ENCODE measurements at regions not wholly inside any gene's neighbourhood (a gene's known extent, or its start where the extent isn't known, plus 50 kb on each side); places are given as distances from the start of the nearest gene placed in this dataset.

- Histone ChIP-seq H3K4me1 (ENCODE audit: control insufficient read depth, insufficient read depth, low read length) (no peaks in the 10 kb centered on the region), H3K4me3 (ENCODE audit: low read depth, low read length) (peak overlapping the region; percentile 61), H3K27ac (ENCODE audit: extremely low read depth, low read depth, low read length) (peak overlapping the region; percentile 75; the same call in 1 of the 2 replicates), H3K36me3 (ENCODE audit: control insufficient read depth in 2 of 2, insufficient read depth in 1 of 2, low read length in 2 of 2) (no peaks in the 10 kb centered on the region), H3K9me3 (ENCODE audit: control insufficient read depth, insufficient read depth, low read depth, low read length) (no peaks in the 10 kb centered on the region; the same call in 1 of the 2 replicates)
- CTCF ChIA-PET, result interaction anchor here (0.7 kb wide), 2 partner anchors 292 to 360 kb away, joined by 3 read pairs; no protein-coding TSS in a partner anchor
- POLR2A ChIA-PET, result interaction anchor here (2.1 to 3.1 kb wide), 2 partner anchors 22 to 54 kb away, joined by 8 to 17 read pairs; partner anchors contain the start of gene KDM4C
- TF ChIP-seq ZBTB17 (tag by site-specific recombination; IDR thresholded peaks at IDR 0.05) (peak; percentile 51; the same call in 1 of the 2 replicates), BCL11B (tag by site-specific recombination; IDR thresholded peaks at IDR 0.05; ENCODE audit: low read depth) (peak; percentile 78; the same call in 1 of the 2 replicates), GLIS1 (tag by site-specific recombination; IDR thresholded peaks at IDR 0.05) (peak; percentile 38; the same call in 1 of the 2 replicates), KLF16 (tag by site-specific recombination; IDR thresholded peaks at IDR 0.05) (peak; percentile 34; the same call in 1 of the 2 replicates), ZNF548 (tag by site-specific recombination; IDR thresholded peaks at IDR 0.05) (no peak), SP7 (tag by site-specific recombination; IDR thresholded peaks at IDR 0.05) (peak; percentile 52), ZFP41 (tag by site-specific recombination; IDR thresholded peaks at IDR 0.05; ENCODE audit: borderline replicate concordance) (no peak), ZNF707 (tag by site-specific recombination; IDR thresholded peaks at IDR 0.05) (no peak), MYNN (tag by site-specific recombination; IDR thresholded peaks at IDR 0.05; ENCODE audit: borderline replicate concordance) (no peak), ZNF629 (tag by site-specific recombination; IDR thresholded peaks at IDR 0.05) (0 out of 2 replicates have a peak, but pooled peaks have one; percentile 30), BCL11A (tag by site-specific recombination; IDR thresholded peaks at IDR 0.05; ENCODE audit: low read depth) (peak; percentile 85), ZNF610 (tag by site-specific recombination; IDR thresholded peaks at IDR 0.05; ENCODE audit: borderline replicate concordance) (peak; percentile 20; the same call in 1 of the 2 replicates), ZSCAN23 (tag by site-specific recombination; IDR thresholded peaks at IDR 0.05) (no peak), YY2 (tag by site-specific recombination; IDR thresholded peaks at IDR 0.05) (no peak), KLF8 (tag by site-specific recombination; IDR thresholded peaks at IDR 0.05) (peak; percentile 80), ZEB2 (tag by site-specific recombination; IDR thresholded peaks at IDR 0.05) (0 out of 2 replicates have a peak, but pooled peaks have one; percentile 62), ZBTB7A (tag by site-specific recombination; IDR thresholded peaks at IDR 0.05; ENCODE audit: low read depth) (no peak), ZNF24 (tag by site-specific recombination; IDR thresholded peaks at IDR 0.05) (peak; percentile 50), ZNF830 (tag by site-specific recombination; IDR thresholded peaks at IDR 0.05; ENCODE audit: low read depth) (no peak), ZNF341 (tag by site-specific recombination; IDR thresholded peaks at IDR 0.05; ENCODE audit: low read depth) (peak; percentile 29; the same call in 1 of the 2 replicates), ZXDB (tag by site-specific recombination; IDR thresholded peaks at IDR 0.05) (peak; percentile 61), KLF7 (tag by site-specific recombination; IDR thresholded peaks at IDR 0.05; ENCODE audit: borderline replicate concordance) (peak; percentile 15; the same call in 1 of the 2 replicates), ZNF157 (tag by site-specific recombination; IDR thresholded peaks at IDR 0.05) (no peak), HOXA7 (CRISPR knock-in tag; IDR thresholded peaks at IDR 0.05; ENCODE audit: borderline replicate concordance) (no peak), ZBTB20 (tag by site-specific recombination; IDR thresholded peaks at IDR 0.05) (0 out of 2 replicates have a peak, but pooled peaks have one; percentile 26), ZNF785 (tag by site-specific recombination; IDR thresholded peaks at IDR 0.05) (no peak), KLF1 (tag by site-specific recombination; IDR thresholded peaks at IDR 0.05) (peak; percentile 30; the same call in 1 of the 2 replicates)
- TF ChIP-seq, protein P1, sequence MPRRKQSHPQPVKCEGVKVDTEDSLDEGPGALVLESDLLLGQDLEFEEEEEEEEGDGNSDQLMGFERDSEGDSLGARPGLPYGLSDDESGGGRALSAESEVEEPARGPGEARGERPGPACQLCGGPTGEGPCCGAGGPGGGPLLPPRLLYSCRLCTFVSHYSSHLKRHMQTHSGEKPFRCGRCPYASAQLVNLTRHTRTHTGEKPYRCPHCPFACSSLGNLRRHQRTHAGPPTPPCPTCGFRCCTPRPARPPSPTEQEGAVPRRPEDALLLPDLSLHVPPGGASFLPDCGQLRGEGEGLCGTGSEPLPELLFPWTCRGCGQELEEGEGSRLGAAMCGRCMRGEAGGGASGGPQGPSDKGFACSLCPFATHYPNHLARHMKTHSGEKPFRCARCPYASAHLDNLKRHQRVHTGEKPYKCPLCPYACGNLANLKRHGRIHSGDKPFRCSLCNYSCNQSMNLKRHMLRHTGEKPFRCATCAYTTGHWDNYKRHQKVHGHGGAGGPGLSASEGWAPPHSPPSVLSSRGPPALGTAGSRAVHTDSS (tag by site-specific recombination; IDR thresholded peaks at IDR 0.05), result no peak
- TF ChIP-seq, protein P2, sequence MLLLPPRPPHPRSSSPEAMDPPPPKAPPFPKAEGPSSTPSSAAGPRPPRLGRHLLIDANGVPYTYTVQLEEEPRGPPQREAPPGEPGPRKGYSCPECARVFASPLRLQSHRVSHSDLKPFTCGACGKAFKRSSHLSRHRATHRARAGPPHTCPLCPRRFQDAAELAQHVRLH (tag by site-specific recombination; IDR thresholded peaks at IDR 0.05), result peak; percentile 32; the same call in 1 of the 2 replicates
- TF ChIP-seq, protein P3, sequence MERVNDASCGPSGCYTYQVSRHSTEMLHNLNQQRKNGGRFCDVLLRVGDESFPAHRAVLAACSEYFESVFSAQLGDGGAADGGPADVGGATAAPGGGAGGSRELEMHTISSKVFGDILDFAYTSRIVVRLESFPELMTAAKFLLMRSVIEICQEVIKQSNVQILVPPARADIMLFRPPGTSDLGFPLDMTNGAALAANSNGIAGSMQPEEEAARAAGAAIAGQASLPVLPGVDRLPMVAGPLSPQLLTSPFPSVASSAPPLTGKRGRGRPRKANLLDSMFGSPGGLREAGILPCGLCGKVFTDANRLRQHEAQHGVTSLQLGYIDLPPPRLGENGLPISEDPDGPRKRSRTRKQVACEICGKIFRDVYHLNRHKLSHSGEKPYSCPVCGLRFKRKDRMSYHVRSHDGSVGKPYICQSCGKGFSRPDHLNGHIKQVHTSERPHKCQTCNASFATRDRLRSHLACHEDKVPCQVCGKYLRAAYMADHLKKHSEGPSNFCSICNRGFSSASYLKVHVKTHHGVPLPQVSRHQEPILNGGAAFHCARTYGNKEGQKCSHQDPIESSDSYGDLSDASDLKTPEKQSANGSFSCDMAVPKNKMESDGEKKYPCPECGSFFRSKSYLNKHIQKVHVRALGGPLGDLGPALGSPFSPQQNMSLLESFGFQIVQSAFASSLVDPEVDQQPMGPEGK (tag by site-specific recombination; IDR thresholded peaks at IDR 0.05), result peak; percentile 75
- TF ChIP-seq, protein P4, sequence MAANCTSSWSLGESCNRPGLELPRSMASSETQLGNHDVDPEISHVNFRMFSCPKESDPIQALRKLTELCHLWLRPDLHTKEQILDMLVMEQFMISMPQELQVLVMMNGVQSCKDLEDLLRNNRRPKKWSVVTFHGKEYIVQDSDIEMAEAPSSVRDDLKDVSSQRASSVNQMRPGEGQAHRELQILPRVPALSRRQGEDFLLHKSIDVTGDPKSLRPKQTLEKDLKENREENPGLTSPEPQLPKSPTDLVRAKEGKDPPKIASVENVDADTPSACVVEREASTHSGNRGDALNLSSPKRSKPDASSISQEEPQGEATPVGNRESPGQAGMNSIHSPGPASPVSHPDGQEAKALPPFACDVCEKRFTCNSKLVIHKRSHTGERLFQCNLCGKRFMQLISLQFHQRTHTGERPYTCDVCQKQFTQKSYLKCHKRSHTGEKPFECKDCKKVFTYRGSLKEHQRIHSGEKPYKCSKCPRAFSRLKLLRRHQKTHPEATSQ (tag by site-specific recombination; IDR thresholded peaks at IDR 0.05), result 0 out of 2 replicates have a peak, but pooled peaks have one; percentile 13
- TF ChIP-seq, protein P5, sequence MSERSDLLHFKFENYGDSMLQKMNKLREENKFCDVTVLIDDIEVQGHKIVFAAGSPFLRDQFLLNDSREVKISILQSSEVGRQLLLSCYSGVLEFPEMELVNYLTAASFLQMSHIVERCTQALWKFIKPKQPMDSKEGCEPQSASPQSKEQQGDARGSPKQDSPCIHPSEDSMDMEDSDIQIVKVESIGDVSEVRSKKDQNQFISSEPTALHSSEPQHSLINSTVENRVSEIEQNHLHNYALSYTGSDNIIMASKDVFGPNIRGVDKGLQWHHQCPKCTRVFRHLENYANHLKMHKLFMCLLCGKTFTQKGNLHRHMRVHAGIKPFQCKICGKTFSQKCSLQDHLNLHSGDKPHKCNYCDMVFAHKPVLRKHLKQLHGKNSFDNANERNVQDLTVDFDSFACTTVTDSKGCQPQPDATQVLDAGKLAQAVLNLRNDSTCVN (tag by site-specific recombination; optimal IDR thresholded peaks at IDR 0.05), result peak; percentile 56
These were observed 53.7 kb upstream of the KDM4C start for GRCh38 chr9:6703898-6704639.

Measured in HEK293 (cell line).